ENCODE measurements at regions not wholly inside any gene's neighbourhood (a gene's known extent, or its start where the extent isn't known, plus 50 kb on each side); places are given as distances from the start of the nearest gene placed in this dataset.

DNA sequence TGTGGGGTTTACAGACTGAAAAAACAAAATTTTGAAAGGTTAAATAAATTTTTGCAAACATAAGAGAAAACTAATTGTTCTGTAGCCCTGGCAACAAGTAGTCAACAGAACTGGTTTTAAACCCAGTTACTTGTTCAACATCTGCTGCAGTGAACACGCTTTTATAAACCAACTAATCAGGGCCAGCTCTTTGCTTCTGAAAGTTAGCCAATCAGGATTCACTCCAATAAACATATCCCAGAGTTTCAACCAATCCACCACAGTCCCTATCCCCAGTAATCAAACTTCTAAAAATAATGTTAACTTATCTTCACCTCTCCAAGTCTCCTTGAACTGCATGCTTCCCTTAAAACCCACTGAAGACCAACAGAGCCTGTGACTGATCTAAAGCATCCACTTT is 306.6 kb downstream of the CTH start:
- Mint-ChIP-seq H3K27ac (no peak overlapping the region), H3K36me3 (ENCODE audit: low read depth) (no peaks in the 10 kb centered on the region), H3K4me3 (no peak overlapping the region), H3K9me3 (peaks cover 4% of the 10 kb centered on the region), H3K4me1 (ENCODE audit: low read depth) (no peaks in the 10 kb centered on the region), H3K27me3 (no peaks in the 10 kb centered on the region)
- H3K27ac ChIP-seq (ENCODE audit: low read depth in 1 of 2, low read length in 2 of 2): no peak overlapping the region
- no peaks in the 10 kb centered on the region for H3K36me3 ChIP-seq (ENCODE audit: insufficient read depth, low read length)
- ChIA-PET CTCF (no interaction called here), POLR2A (no interaction called here)
- no peak for ATAC-seq (ENCODE audit: poor library complexity)
- DNase-seq: no peak
- no peaks in the 10 kb centered on the region for H3K27me3 ChIP-seq (ENCODE audit: control insufficient read depth in 1 of 2, insufficient read depth in 2 of 2, low read length in 2 of 2)
- no peak overlapping the region for H3K4me3 ChIP-seq (ENCODE audit: low read length)
- H3K9me3 ChIP-seq (ENCODE audit: control insufficient read depth in 1 of 2, insufficient read depth in 1 of 2, low read length in 2 of 2): no peaks in the 10 kb centered on the region
- TF ChIP-seq, protein P1, sequence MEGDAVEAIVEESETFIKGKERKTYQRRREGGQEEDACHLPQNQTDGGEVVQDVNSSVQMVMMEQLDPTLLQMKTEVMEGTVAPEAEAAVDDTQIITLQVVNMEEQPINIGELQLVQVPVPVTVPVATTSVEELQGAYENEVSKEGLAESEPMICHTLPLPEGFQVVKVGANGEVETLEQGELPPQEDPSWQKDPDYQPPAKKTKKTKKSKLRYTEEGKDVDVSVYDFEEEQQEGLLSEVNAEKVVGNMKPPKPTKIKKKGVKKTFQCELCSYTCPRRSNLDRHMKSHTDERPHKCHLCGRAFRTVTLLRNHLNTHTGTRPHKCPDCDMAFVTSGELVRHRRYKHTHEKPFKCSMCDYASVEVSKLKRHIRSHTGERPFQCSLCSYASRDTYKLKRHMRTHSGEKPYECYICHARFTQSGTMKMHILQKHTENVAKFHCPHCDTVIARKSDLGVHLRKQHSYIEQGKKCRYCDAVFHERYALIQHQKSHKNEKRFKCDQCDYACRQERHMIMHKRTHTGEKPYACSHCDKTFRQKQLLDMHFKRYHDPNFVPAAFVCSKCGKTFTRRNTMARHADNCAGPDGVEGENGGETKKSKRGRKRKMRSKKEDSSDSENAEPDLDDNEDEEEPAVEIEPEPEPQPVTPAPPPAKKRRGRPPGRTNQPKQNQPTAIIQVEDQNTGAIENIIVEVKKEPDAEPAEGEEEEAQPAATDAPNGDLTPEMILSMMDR (IDR thresholded peaks at IDR 0.05): no peak
- H3K4me1 ChIP-seq (ENCODE audit: insufficient read depth, low read length): no peaks in the 10 kb centered on the region
- intact Hi-C loops (cut with DNase I, micrococcal nuclease): no loop called here

DNA sequence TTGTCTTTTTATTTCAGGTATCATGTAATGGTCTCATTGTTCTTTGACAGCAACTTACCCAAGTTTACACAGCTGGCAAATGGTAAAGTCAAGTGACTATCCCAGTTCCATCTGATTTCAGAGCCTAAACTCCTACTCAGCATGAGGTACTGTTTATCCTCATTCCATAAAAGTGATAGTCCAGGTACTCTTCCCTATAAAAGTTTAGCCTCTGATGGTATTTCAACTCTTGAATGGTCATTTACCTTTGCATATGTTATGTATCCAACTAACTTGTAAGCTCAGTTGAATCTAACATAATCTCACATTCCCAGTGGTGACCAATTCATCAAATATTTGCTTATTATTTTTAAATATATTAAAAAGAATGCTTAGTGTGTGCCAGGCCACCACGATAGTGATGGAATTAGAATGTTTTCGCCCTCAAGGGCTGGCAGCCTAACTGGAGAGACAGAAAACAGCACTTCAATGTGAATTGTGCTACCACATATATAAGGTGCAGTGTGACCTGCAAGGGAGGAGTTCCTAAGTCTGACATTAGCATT is 307.1 kb downstream of the CTH start:
- Mint-ChIP-seq H3K4me3 (no peak overlapping the region), H3K27me3 (no peaks in the 10 kb centered on the region), H3K4me1 (ENCODE audit: low read depth) (no peaks in the 10 kb centered on the region), H3K36me3 (ENCODE audit: low read depth) (no peaks in the 10 kb centered on the region), H3K27ac (no peak overlapping the region), H3K9me3 (peaks cover 4% of the 10 kb centered on the region)
- ATAC-seq (ENCODE audit: poor library complexity) (no peak), DNase-seq (no peak)
- Histone ChIP-seq H3K4me1 (ENCODE audit: insufficient read depth, low read length) (no peaks in the 10 kb centered on the region), H3K27ac (ENCODE audit: low read depth in 1 of 2, low read length in 2 of 2) (no peak overlapping the region), H3K4me3 (ENCODE audit: low read length) (no peak overlapping the region), H3K36me3 (ENCODE audit: insufficient read depth, low read length) (no peaks in the 10 kb centered on the region), H3K9me3 (ENCODE audit: control insufficient read depth in 1 of 2, insufficient read depth in 1 of 2, low read length in 2 of 2) (no peaks in the 10 kb centered on the region), H3K27me3 (ENCODE audit: control insufficient read depth in 1 of 2, insufficient read depth in 2 of 2, low read length in 2 of 2) (no peaks in the 10 kb centered on the region)
- TF ChIP-seq, protein P1 (IDR thresholded peaks at IDR 0.05): no peak
- CTCF ChIA-PET: no interaction called here
- intact Hi-C loops (cut with DNase I, micrococcal nuclease): no loop called here
- POLR2A ChIA-PET: no interaction called here

DNA sequence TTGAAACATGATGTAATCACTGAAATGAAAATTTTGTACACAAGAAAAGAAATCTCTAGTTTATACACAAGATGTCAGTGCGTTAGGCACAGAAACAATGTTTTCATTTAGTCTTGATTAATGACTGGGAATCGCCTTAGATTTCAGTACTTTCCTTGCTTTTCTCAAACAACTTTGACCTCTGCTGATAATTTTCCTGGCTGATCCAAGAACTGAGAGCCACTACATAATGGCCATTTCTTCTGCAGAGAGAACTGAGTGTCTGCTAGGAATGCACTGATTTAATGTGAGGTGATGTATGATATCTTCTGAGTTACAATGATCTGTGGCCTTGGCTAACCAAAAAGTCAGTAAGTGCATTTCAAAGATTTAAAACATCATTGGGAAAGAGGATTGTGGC is 308.1 kb downstream of the CTH start:
- intact Hi-C loops (cut with DNase I, micrococcal nuclease): no loop called here
- no peaks in the 10 kb centered on the region for H3K36me3 Mint-ChIP-seq (ENCODE audit: low read depth)
- H3K4me1 ChIP-seq (ENCODE audit: insufficient read depth, low read length): no peaks in the 10 kb centered on the region
- H3K36me3 ChIP-seq (ENCODE audit: insufficient read depth, low read length): no peaks in the 10 kb centered on the region
- no peak overlapping the region for H3K27ac Mint-ChIP-seq
- H3K4me1 Mint-ChIP-seq (ENCODE audit: low read depth): no peaks in the 10 kb centered on the region
- no peaks in the 10 kb centered on the region for H3K9me3 ChIP-seq (ENCODE audit: control insufficient read depth in 1 of 2, insufficient read depth in 1 of 2, low read length in 2 of 2)
- ChIA-PET POLR2A (no interaction called here), CTCF (no interaction called here)
- H3K4me3 ChIP-seq (ENCODE audit: low read length): no peak overlapping the region
- DNase-seq (no peak), ATAC-seq (ENCODE audit: poor library complexity) (no peak)
- TF ChIP-seq, protein P1 (IDR thresholded peaks at IDR 0.05): no peak
- no peak overlapping the region for H3K4me3 Mint-ChIP-seq
- no peaks in the 10 kb centered on the region for H3K27me3 ChIP-seq (ENCODE audit: control insufficient read depth in 1 of 2, insufficient read depth in 2 of 2, low read length in 2 of 2)
- H3K27ac ChIP-seq (ENCODE audit: low read depth in 1 of 2, low read length in 2 of 2): no peak overlapping the region
- peaks cover 4% of the 10 kb centered on the region for H3K9me3 Mint-ChIP-seq
- no peaks in the 10 kb centered on the region for H3K27me3 Mint-ChIP-seq

Measured in CD4-positive, alpha-beta T cell (primary cell).